K562 (cell line): ENCODE measurements at regions not wholly inside any gene's neighbourhood (a gene's known extent, or its start where the extent isn't known, plus 50 kb on each side); places are given as distances from the start of the nearest gene placed in this dataset.

ENCODE experiments used
- ATAC-seq: fragments of 200-7000 bp; cut with Tn5 transposase; 3 replicates; pipeline ENCODE4 v1.9.1; 2020; ENCODE audit warnings: moderate library complexity
- BruUV-seq: library from RNA; stranded (reverse); fragments of 400-500 nt; replicated peaks from 2 replicates; lab custom pipeline; 2021; lab: Mats Ljungman, UMichigan
- CTCF ChIA-PET: fragments of 300-600 bp; formaldehyde crosslinking; extraction: SDS; loops from one replicate; lab custom pipeline; 2021; ENCODE audit warnings: low intra/inter-chr PET ratio; lab: Yijun Ruan, JAX
- POLR2A ChIA-PET: fragments of 300-600, 350-650 bp; sonication (Branson Sonifier 250); formaldehyde crosslinking; extraction: SDS; loops from one replicate; lab custom pipeline; 2021; ENCODE audit warnings: antibody characterized with exemption, inconsistent platforms; lab: Yijun Ruan, JAX
- DNase-seq, 4 experiments: peaks; one replicate each; pipeline versions ENCODE4 v3.0.0 to v3.0.0-alpha.2; 2011 to 2018; ENCODE audit warnings: low spot score in 3 of 4, mixed read lengths in 3 of 4; ENCODE audit errors: extremely low read depth in 1 of 4
- FAIRE-seq: peaks from 2 replicates; lab custom pipeline; 2011; peaks lifted over from hg19 to GRCh38; lab: Jason Lieb, UNC
- H2AFZ ChIP-seq: 2 replicates; pipeline ENCODE4 v1.6.0; 2011; ENCODE audit warnings: low read depth, low read length, control low read depth, inconsistent platforms
- H3K27ac ChIP-seq: fragments of 200-600 bp; 3 replicates; pipeline ENCODE4 v1.8.0; 2011; ENCODE audit warnings: low read depth, mild to moderate bottlenecking, control low read depth, inconsistent platforms, low read length, moderate library complexity, mixed read lengths; ENCODE audit errors: extremely low read depth
- H3K27me3 ChIP-seq, 2 experiments: fragments of 300-600 bp in 1 of 2; 2 replicates in 1 of 2; 3 replicates in 1 of 2; pipeline versions ENCODE4 v1.6.0 to v1.8.0; 2011; ENCODE audit warnings: inconsistent platforms in 2 of 2, low read length in 2 of 2, mild to moderate bottlenecking in 1 of 2, mixed read lengths in 1 of 2, moderate library complexity in 1 of 2; ENCODE audit not compliant: control insufficient read depth in 2 of 2, insufficient read depth in 2 of 2
- H3K36me3 ChIP-seq: fragments of 300-600 bp; 3 replicates; pipeline ENCODE4 v1.8.0; 2011; ENCODE audit warnings: mild to moderate bottlenecking, low read length, inconsistent platforms; ENCODE audit not compliant: control insufficient read depth, insufficient read depth
- H3K4me1 ChIP-seq, 2 experiments: fragments of 200-600 bp in 1 of 2; replicated peaks in 1 of 2; 2 replicates in 1 of 2; 3 replicates in 1 of 2; pipeline versions ENCODE4 v1.5.1 to v1.8.0; 2011; ENCODE audit warnings: inconsistent platforms in 2 of 2, low read length in 2 of 2, mild to moderate bottlenecking in 1 of 2, mixed read lengths in 1 of 2, moderate library complexity in 1 of 2; ENCODE audit not compliant: control insufficient read depth in 2 of 2, insufficient read depth in 2 of 2
- H3K4me2 ChIP-seq: 2 replicates; pipeline ENCODE4 v1.6.1; 2011; ENCODE audit warnings: low read length, control low read depth, inconsistent platforms, mixed read lengths; ENCODE audit not compliant: insufficient read depth
- H3K4me3 ChIP-seq: fragments of 200-600 bp; sonication (generic), shearing (Covaris generic); 2 replicates; pipeline ENCODE4 v1.5.1; 2016; ENCODE audit warnings: control low read depth, inconsistent platforms
- H3K79me2 ChIP-seq: fragments of 200-600 bp; 3 replicates; pipeline ENCODE4 v1.8.0; 2011; ENCODE audit warnings: low read length, inconsistent platforms; ENCODE audit not compliant: control insufficient read depth, insufficient read depth
- H3K9ac ChIP-seq, 2 experiments: 2 replicates each; pipeline versions ENCODE4 v1.6.0 to v1.6.1; 2011; ENCODE audit warnings: low read depth in 2 of 2, low read length in 2 of 2, control low read depth in 1 of 2, inconsistent platforms in 1 of 2, mild to moderate bottlenecking in 1 of 2, mixed read lengths in 1 of 2; ENCODE audit not compliant: insufficient read depth in 1 of 2
- H3K9me1 ChIP-seq: one replicate; pipeline ENCODE4 v1.6.0; 2011; ENCODE audit warnings: inconsistent platforms, mild to moderate bottlenecking, low read length, moderate library complexity; ENCODE audit not compliant: control insufficient read depth, insufficient read depth
- H3K9me3 ChIP-seq: replicated peaks from 2 replicates; pipeline ENCODE4 v1.5.1; 2011; ENCODE audit warnings: low read depth, low read length, inconsistent platforms; ENCODE audit not compliant: control insufficient read depth, insufficient read depth
- H4K20me1 ChIP-seq: replicated peaks from 2 replicates; pipeline ENCODE4 v1.6.1; 2011; ENCODE audit warnings: low read length, inconsistent platforms, mixed read lengths; ENCODE audit not compliant: control insufficient read depth, insufficient read depth
- KLF6 ChIP-seq: fragments of 250-450 bp; sonication (Bioruptor Pico); IDR thresholded peaks from 2 replicates; pipeline ENCODE4 v1.4.0; 2020; ENCODE audit warnings: mild to moderate bottlenecking, moderate library complexity, borderline replicate concordance
- NR2C2 ChIP-seq, 2 experiments: fragments of 200-800 bp in 1 of 2; sonication (Bioruptor generic) in 1 of 2; sonication (generic) in 1 of 2; formaldehyde crosslinking in 1 of 2; IDR thresholded peaks; 2 replicates each; pipeline versions ENCODE4 v1.6.1 to v1.8.0; 2016 to 2022; ENCODE audit warnings: mild to moderate bottlenecking in 1 of 2, missing compliant biosample characterization in 1 of 2, missing genetic modification characterization in 1 of 2, missing genetic modification reagents in 1 of 2
- PHTF2 ChIP-seq: fragments of 250-450 bp; sonication (Bioruptor Pico); IDR thresholded peaks from 2 replicates; pipeline ENCODE4 v1.5.0; 2021; ENCODE audit warnings: mild to moderate bottlenecking
- RUNX1 ChIP-seq: sonication (generic); IDR thresholded peaks from 2 replicates; pipeline ENCODE4 v1.6.1; 2016; ENCODE audit warnings: antibody characterized with exemption, low read depth
- SMC3 ChIP-seq: conservative IDR thresholded peaks from 2 replicates; pipeline ENCODE4 v1.6.1; 2011; ENCODE audit warnings: low read depth, low read length, improper control_type of control experiment; ENCODE audit not compliant: insufficient read depth
- ZKSCAN3 ChIP-seq: fragments of 250-450 bp; sonication (Bioruptor Pico); IDR thresholded peaks from 2 replicates; pipeline ENCODE4 v1.4.0; 2020
- ZSCAN32 ChIP-seq: fragments of 450-650 bp; formaldehyde crosslinking; IDR thresholded peaks from 2 replicates; pipeline ENCODE4 v1.4.0; 2020; ENCODE audit warnings: mild to moderate bottlenecking, moderate library complexity
- WGBS: fragments of 100-300 bp; shearing (Covaris generic); methylation state at CpG from one replicate; pipeline ENCODE4 v1.1.6; 2016; ENCODE audit warnings: low coverage, mixed read lengths; ENCODE audit not compliant: insufficient coverage; ENCODE audit errors: missing lambda C conversion rate; 5-methylcytosine and 5-hydroxymethylcytosine counted together
- in situ Hi-C: fragments of 300-500 bp; cut with MboI; formaldehyde crosslinking; loops from 4 replicates; pipeline ENCODE4 v1.15.0; 2018; ENCODE audit warnings: inconsistent platforms, mixed read lengths
- intact Hi-C: fragments of 100-400 bp; cut with micrococcal nuclease; formaldehyde crosslinking; loops from 2 replicates; pipeline ENCODE4 v1.14.2; 2022
- TF ChIP-seq, protein P1 (sequence below): fragments of 250-450 bp; sonication (Bioruptor Pico); IDR thresholded peaks from 2 replicates; pipeline ENCODE4 v1.6.1; 2021; ENCODE audit warnings: mild to moderate bottlenecking

DNA sequence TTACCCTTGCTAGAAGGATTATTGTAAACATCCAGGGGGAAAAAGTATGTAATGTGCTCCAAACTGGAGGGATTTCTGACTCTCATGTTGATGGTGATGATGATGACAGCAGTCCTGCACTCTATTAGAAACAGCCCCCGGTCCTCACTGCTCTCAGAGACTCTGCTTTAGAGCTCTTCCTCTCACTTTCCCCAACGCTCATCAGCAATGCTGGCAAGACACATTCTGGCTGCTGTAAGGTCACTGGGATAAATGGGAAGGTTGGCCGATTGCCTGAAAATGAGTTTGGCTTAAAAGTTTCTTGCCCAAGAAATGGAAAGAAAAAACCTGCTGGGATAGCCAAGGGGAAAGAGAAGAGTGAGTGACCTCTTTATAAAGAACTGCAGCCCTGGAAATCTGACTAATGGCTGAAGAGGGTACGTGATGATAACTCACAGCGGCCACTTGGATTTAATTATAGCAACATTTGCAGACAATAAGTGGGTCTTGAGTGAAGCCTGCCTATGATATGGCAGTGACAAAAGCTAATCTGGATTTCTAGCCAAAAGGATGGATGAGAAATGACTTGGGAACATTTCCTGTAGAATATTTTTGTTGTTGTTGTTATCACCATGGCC is 235.8 kb downstream of the TMEM38B start:
- H3K27ac ChIP-seq, result no peak overlapping the region
- no peaks in the 10 kb centered on the region for H3K9me1 ChIP-seq
- intact Hi-C loops (no loop called here), in situ Hi-C loops (no loop called here)
- WGBS, result 0% methylated on average over 5 of the region's 5 CpGs
- no peaks in the 10 kb centered on the region for H3K4me1 ChIP-seq
- no peaks in the 10 kb centered on the region for H3K9me3 ChIP-seq
- no peak overlapping the region for H3K4me3 ChIP-seq
- H4K20me1 ChIP-seq, result no peaks in the 10 kb centered on the region
- DNase-seq (no peak), ATAC-seq (no peak), FAIRE-seq (no peak)
- no peaks in the 10 kb centered on the region for H3K79me2 ChIP-seq
- TF ChIP-seq PHTF2 (CRISPR knock-in tag) (no peak), NR2C2 (CRISPR knock-in tag; IDR thresholded peaks at IDR 0.05) (no peak), NR2C2 (tag; IDR thresholded peaks at IDR 0.05) (no peak), ZKSCAN3 (CRISPR knock-in tag) (no peak), ZSCAN32 (CRISPR knock-in tag) (no peak), SMC3 (no peak), RUNX1 (no peak), KLF6 (no peak)
- TF ChIP-seq, protein P1, sequence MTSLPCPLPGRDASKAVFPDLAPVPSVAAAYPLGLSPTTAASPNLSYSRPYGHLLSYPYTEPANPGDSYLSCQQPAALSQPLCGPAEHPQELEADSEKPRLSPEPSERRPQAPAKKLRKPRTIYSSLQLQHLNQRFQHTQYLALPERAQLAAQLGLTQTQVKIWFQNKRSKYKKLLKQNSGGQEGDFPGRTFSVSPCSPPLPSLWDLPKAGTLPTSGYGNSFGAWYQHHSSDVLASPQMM (CRISPR knock-in tag), result no peak
- no peak overlapping the region for H2AFZ ChIP-seq
- no TSS peak for BruUV-seq
- no peak overlapping the region for H3K4me2 ChIP-seq
- H3K27me3 ChIP-seq, result no peaks in the 10 kb centered on the region
- ChIA-PET CTCF (no interaction called here), POLR2A (no interaction called here)
- H3K36me3 ChIP-seq, result no peaks in the 10 kb centered on the region
- no peak overlapping the region for H3K9ac ChIP-seq
